K562 (cell line): ENCODE measurements at regions not wholly inside any gene's neighbourhood (a gene's known extent, or its start where the extent isn't known, plus 50 kb on each side); places are given as distances from the start of the nearest gene placed in this dataset.

Experiments
- ATAC-seq: fragments of 200-7000 bp; cut with Tn5 transposase; 3 replicates; pipeline ENCODE4 v1.9.1; 2020; ENCODE audit warnings: moderate library complexity
- BruUV-seq: library from RNA; stranded (reverse); fragments of 400-500 nt; replicated peaks from 2 replicates; lab custom pipeline; 2021; lab: Mats Ljungman, UMichigan
- CTCF ChIA-PET: fragments of 300-600 bp; formaldehyde crosslinking; extraction: SDS; loops from one replicate; lab custom pipeline; 2021; ENCODE audit warnings: low intra/inter-chr PET ratio; lab: Yijun Ruan, JAX
- POLR2A ChIA-PET: fragments of 300-600, 350-650 bp; sonication (Branson Sonifier 250); formaldehyde crosslinking; extraction: SDS; loops from one replicate; lab custom pipeline; 2021; ENCODE audit warnings: antibody characterized with exemption, inconsistent platforms; lab: Yijun Ruan, JAX
- DNase-seq, 4 experiments: peaks; one replicate each; pipeline versions ENCODE4 v3.0.0 to v3.0.0-alpha.2; 2011 to 2018; ENCODE audit warnings: low spot score in 3 of 4, mixed read lengths in 3 of 4; ENCODE audit errors: extremely low read depth in 1 of 4
- FAIRE-seq: peaks from 2 replicates; lab custom pipeline; 2011; peaks lifted over from hg19 to GRCh38; lab: Jason Lieb, UNC
- H2AFZ ChIP-seq: 2 replicates; pipeline ENCODE4 v1.6.0; 2011; ENCODE audit warnings: low read depth, low read length, control low read depth, inconsistent platforms
- H3K27ac ChIP-seq: fragments of 200-600 bp; 3 replicates; pipeline ENCODE4 v1.8.0; 2011; ENCODE audit warnings: low read depth, mild to moderate bottlenecking, control low read depth, inconsistent platforms, low read length, moderate library complexity, mixed read lengths; ENCODE audit errors: extremely low read depth
- H3K27me3 ChIP-seq, 2 experiments: fragments of 300-600 bp in 1 of 2; 2 replicates in 1 of 2; 3 replicates in 1 of 2; pipeline versions ENCODE4 v1.6.0 to v1.8.0; 2011; ENCODE audit warnings: inconsistent platforms in 2 of 2, low read length in 2 of 2, mild to moderate bottlenecking in 1 of 2, mixed read lengths in 1 of 2, moderate library complexity in 1 of 2; ENCODE audit not compliant: control insufficient read depth in 2 of 2, insufficient read depth in 2 of 2
- H3K36me3 ChIP-seq: fragments of 300-600 bp; 3 replicates; pipeline ENCODE4 v1.8.0; 2011; ENCODE audit warnings: mild to moderate bottlenecking, low read length, inconsistent platforms; ENCODE audit not compliant: control insufficient read depth, insufficient read depth
- H3K4me1 ChIP-seq, 2 experiments: fragments of 200-600 bp in 1 of 2; replicated peaks in 1 of 2; 2 replicates in 1 of 2; 3 replicates in 1 of 2; pipeline versions ENCODE4 v1.5.1 to v1.8.0; 2011; ENCODE audit warnings: inconsistent platforms in 2 of 2, low read length in 2 of 2, mild to moderate bottlenecking in 1 of 2, mixed read lengths in 1 of 2, moderate library complexity in 1 of 2; ENCODE audit not compliant: control insufficient read depth in 2 of 2, insufficient read depth in 2 of 2
- H3K4me2 ChIP-seq: 2 replicates; pipeline ENCODE4 v1.6.1; 2011; ENCODE audit warnings: low read length, control low read depth, inconsistent platforms, mixed read lengths; ENCODE audit not compliant: insufficient read depth
- H3K4me3 ChIP-seq: fragments of 200-600 bp; sonication (generic), shearing (Covaris generic); 2 replicates; pipeline ENCODE4 v1.5.1; 2016; ENCODE audit warnings: control low read depth, inconsistent platforms
- H3K79me2 ChIP-seq: fragments of 200-600 bp; 3 replicates; pipeline ENCODE4 v1.8.0; 2011; ENCODE audit warnings: low read length, inconsistent platforms; ENCODE audit not compliant: control insufficient read depth, insufficient read depth
- H3K9ac ChIP-seq, 2 experiments: 2 replicates each; pipeline versions ENCODE4 v1.6.0 to v1.6.1; 2011; ENCODE audit warnings: low read depth in 2 of 2, low read length in 2 of 2, control low read depth in 1 of 2, inconsistent platforms in 1 of 2, mild to moderate bottlenecking in 1 of 2, mixed read lengths in 1 of 2; ENCODE audit not compliant: insufficient read depth in 1 of 2
- H3K9me1 ChIP-seq: one replicate; pipeline ENCODE4 v1.6.0; 2011; ENCODE audit warnings: inconsistent platforms, mild to moderate bottlenecking, low read length, moderate library complexity; ENCODE audit not compliant: control insufficient read depth, insufficient read depth
- H3K9me3 ChIP-seq: replicated peaks from 2 replicates; pipeline ENCODE4 v1.5.1; 2011; ENCODE audit warnings: low read depth, low read length, inconsistent platforms; ENCODE audit not compliant: control insufficient read depth, insufficient read depth
- H4K20me1 ChIP-seq: replicated peaks from 2 replicates; pipeline ENCODE4 v1.6.1; 2011; ENCODE audit warnings: low read length, inconsistent platforms, mixed read lengths; ENCODE audit not compliant: control insufficient read depth, insufficient read depth
- CUX1 ChIP-seq: fragments of 200-800 bp; sonication (Bioruptor generic); IDR thresholded peaks from 2 replicates; pipeline ENCODE4 v1.6.1; 2016; ENCODE audit warnings: missing genetic modification characterization, missing compliant biosample characterization
- ESRRB ChIP-seq: fragments of 250-450 bp; sonication (Bioruptor Pico); IDR thresholded peaks from 2 replicates; pipeline ENCODE4 v1.5.0; 2020; ENCODE audit warnings: mild to moderate bottlenecking, moderate library complexity, borderline replicate concordance
- HEY1 ChIP-seq: fragments of 250-450 bp; sonication (Bioruptor Pico); IDR thresholded peaks from 2 replicates; pipeline ENCODE4 v1.5.0; 2020; ENCODE audit warnings: mild to moderate bottlenecking, moderate library complexity, borderline replicate concordance
- HIVEP1 ChIP-seq: fragments of 250-450 bp; sonication (Bioruptor Pico); IDR thresholded peaks from 2 replicates; pipeline ENCODE4 v1.4.0; 2020; ENCODE audit warnings: mild to moderate bottlenecking
- HOXB6 ChIP-seq: fragments of 250-450 bp; sonication (Bioruptor Pico); IDR thresholded peaks from 2 replicates; pipeline ENCODE4 v1.5.1; 2022; ENCODE audit warnings: mild to moderate bottlenecking, borderline replicate concordance
- MYBL2 ChIP-seq, 2 experiments: fragments of 450-650 bp in 1 of 2; sonication (generic) in 1 of 2; formaldehyde crosslinking in 1 of 2; IDR thresholded peaks; 2 replicates each; pipeline versions ENCODE4 v1.6.1 to v1.8.1; 2017 to 2022; ENCODE audit warnings: borderline replicate concordance in 1 of 2, inconsistent platforms in 1 of 2, low read depth in 1 of 2, mild to moderate bottlenecking in 1 of 2, missing genetic modification reagents in 1 of 2, moderate library complexity in 1 of 2
- NR3C1 ChIP-seq: sonication (generic); formaldehyde crosslinking; IDR thresholded peaks from 2 replicates; pipeline ENCODE4 v1.8.1; 2022; ENCODE audit warnings: missing genetic modification reagents
- POLR2H ChIP-seq: IDR thresholded peaks from 2 replicates; pipeline ENCODE4 v1.6.1; 2016; ENCODE audit warnings: missing genetic modification characterization, low read depth, mild to moderate bottlenecking, control low read depth, missing compliant biosample characterization, moderate library complexity
- SMAD1 ChIP-seq: fragments of 150-350 bp; IDR thresholded peaks from 2 replicates; pipeline ENCODE4 v1.6.1; 2014; ENCODE audit warnings: low read length, low read depth; ENCODE audit not compliant: partially characterized antibody
- ZNF445 ChIP-seq: fragments of 250-450 bp; sonication (Bioruptor Pico); IDR thresholded peaks from 2 replicates; pipeline ENCODE4 v1.4.0; 2020; ENCODE audit warnings: low read depth, mild to moderate bottlenecking, moderate library complexity
- WGBS: fragments of 100-300 bp; shearing (Covaris generic); methylation state at CpG from one replicate; pipeline ENCODE4 v1.1.6; 2016; ENCODE audit warnings: low coverage, mixed read lengths; ENCODE audit not compliant: insufficient coverage; ENCODE audit errors: missing lambda C conversion rate; 5-methylcytosine and 5-hydroxymethylcytosine counted together
- in situ Hi-C: fragments of 300-500 bp; cut with MboI; formaldehyde crosslinking; loops from 4 replicates; pipeline ENCODE4 v1.15.0; 2018; ENCODE audit warnings: inconsistent platforms, mixed read lengths
- intact Hi-C: fragments of 100-400 bp; cut with micrococcal nuclease; formaldehyde crosslinking; loops from 2 replicates; pipeline ENCODE4 v1.14.2; 2022

- TF ChIP-seq HOXB6 (no peak), POLR2H (tag) (no peak)
- TF ChIP-seq, all 486 proteins: peak for 5
Measured at GRCh38 chr16:49165025-49165424, 116.6 kb downstream of the CBLN1 start (continued).

GRCh38 chr16:49161191-49161590, 120.4 kb downstream of the CBLN1 start:
- Histone ChIP-seq H3K36me3 (no peaks in the 10 kb centered on the region), H3K27ac (no peak overlapping the region)
- POLR2A ChIA-PET: interaction anchor here (0.6 kb wide), 1 partner anchor 16 kb away, joined by 3 read pairs; no protein-coding TSS in a partner anchor

More at GRCh38 chr16:49161191-49161590, 120.4 kb downstream of the CBLN1 start:
- TF ChIP-seq HIVEP1 (no peak), NR3C1 (CRISPR knock-in tag) (no peak), ESRRB (CRISPR knock-in tag) (no peak), SMAD1 (no peak), ZNF445 (CRISPR knock-in tag) (no peak), MYBL2 (IDR thresholded peaks at IDR 0.05; ENCODE audit: low read depth) (no peak), MYBL2 (CRISPR knock-in tag; IDR thresholded peaks at IDR 0.05; ENCODE audit: borderline replicate concordance) (no peak), HEY1 (CRISPR knock-in tag) (no peak), CUX1 (CRISPR knock-in tag) (no peak)
- CTCF ChIA-PET: no interaction called here
- in situ Hi-C loops (no loop called here), intact Hi-C loops (no loop called here)
- no peaks in the 10 kb centered on the region for H3K79me2 ChIP-seq
- no peak overlapping the region for H3K4me2 ChIP-seq
- no peak for ATAC-seq
- DNase-seq: no peak
- no peak overlapping the region for H3K9ac ChIP-seq
- no peaks in the 10 kb centered on the region for H3K9me1 ChIP-seq
- 0% methylated on average over 2 of the region's 2 CpGs for WGBS
- H4K20me1 ChIP-seq: no peaks in the 10 kb centered on the region
- H3K9me3 ChIP-seq: no peaks in the 10 kb centered on the region
- BruUV-seq: no TSS peak
- no peak overlapping the region for H2AFZ ChIP-seq
- no peaks in the 10 kb centered on the region for H3K4me1 ChIP-seq
- no peak for FAIRE-seq
- H3K27me3 ChIP-seq: no peaks in the 10 kb centered on the region
- no peak overlapping the region for H3K4me3 ChIP-seq
